Panc1 (cell line): ENCODE measurements at regions not wholly inside any gene's neighbourhood (a gene's known extent, or its start where the extent isn't known, plus 50 kb on each side); places are given as distances from the start of the nearest gene placed in this dataset.
"Not testable (repeated sequence)": the region's sequence is repeated elsewhere in the genome, so short reads cannot be mapped to it uniquely, and the experiment has no call there.

Experiments
- ATAC-seq: fragments of 200-7000 bp; cut with Tn5 transposase; 2 replicates; pipeline ENCODE4 v1.9.1; 2020; ENCODE audit warnings: mild to moderate bottlenecking, moderate library complexity
- BruUV-seq: library from RNA; stranded (reverse); fragments of 400-500 nt; replicated peaks from 2 replicates; lab custom pipeline; 2021; lab: Mats Ljungman, UMichigan
- CTCF ChIA-PET: fragments of 300-600 bp; sonication (Branson Sonifier 250); formaldehyde crosslinking; loops from one replicate; lab custom pipeline; 2022; ENCODE audit warnings: antibody characterized with exemption; lab: Charles Lee
- POLR2A ChIA-PET: fragments of 300-600 bp; sonication (Branson Sonifier 250); formaldehyde crosslinking; loops from one replicate; lab custom pipeline; 2022; ENCODE audit warnings: antibody characterized with exemption; lab: Charles Lee
- DNase-seq: peaks from one replicate; pipeline ENCODE4 v3.0.0-alpha.2; 2010; ENCODE audit warnings: low read depth, low spot score
- H3K27ac ChIP-seq: 2 replicates; pipeline ENCODE4 v1.5.1; 2011; ENCODE audit warnings: mild to moderate bottlenecking, low read length, inconsistent platforms
- H3K27me3 ChIP-seq: fragments of 200-500 bp; sonication (Bioruptor generic); 2 replicates; pipeline ENCODE4 v1.6.0; 2014; ENCODE audit warnings: low read length, inconsistent platforms; ENCODE audit not compliant: control insufficient read depth, insufficient read depth
- H3K36me3 ChIP-seq: fragments of 200-500 bp; sonication (Bioruptor generic); 2 replicates; pipeline ENCODE4 v1.5.1; 2014; ENCODE audit warnings: inconsistent platforms, mild to moderate bottlenecking, low read length, moderate library complexity; ENCODE audit not compliant: control insufficient read depth, insufficient read depth
- H3K4me1 ChIP-seq: 2 replicates; pipeline ENCODE4 v1.5.1; 2011; ENCODE audit warnings: inconsistent platforms, mild to moderate bottlenecking, low read length, moderate library complexity; ENCODE audit not compliant: control insufficient read depth, insufficient read depth
- H3K4me3 ChIP-seq, 2 experiments: 2 replicates each; pipeline ENCODE4 v1.5.1; 2011 to 2012; ENCODE audit warnings: low read depth in 2 of 2, low read length in 2 of 2, mild to moderate bottlenecking in 2 of 2, inconsistent platforms in 1 of 2, moderate library complexity in 1 of 2
- H3K9me3 ChIP-seq: fragments of 200-500 bp; sonication (Bioruptor generic); 2 replicates; pipeline ENCODE4 v1.5.1; 2014; ENCODE audit warnings: low read depth, mild to moderate bottlenecking, inconsistent platforms, low read length, moderate library complexity; ENCODE audit not compliant: control insufficient read depth, insufficient read depth
- POLR2AphosphoS5 ChIP-seq: IDR thresholded peaks from 2 replicates; pipeline ENCODE4 v1.6.1; 2012; ENCODE audit warnings: mild to moderate bottlenecking, low read depth, low read length, moderate library complexity
- SIN3A ChIP-seq: IDR thresholded peaks from 2 replicates; pipeline ENCODE4 v1.6.1; 2012; ENCODE audit warnings: low read depth, mild to moderate bottlenecking, low read length, moderate library complexity, borderline replicate concordance; ENCODE audit not compliant: insufficient read depth
- TCF7L2 ChIP-seq: IDR thresholded peaks from 2 replicates; pipeline ENCODE4 v1.6.1; 2011; ENCODE audit warnings: mild to moderate bottlenecking, low read depth, low read length, inconsistent platforms
- in situ Hi-C: cut with HindIII; loops from 2 replicates; pipeline ENCODE4 v1.10.0; 2016; ENCODE audit warnings: low sequenced_read_pairs, low pct_unique_long_range_greater_than_20kb
- intact Hi-C: fragments of 100-400 bp; cut with micrococcal nuclease; formaldehyde crosslinking; loops from one replicate; pipeline ENCODE4 v1.10.0; 2022; ENCODE audit not compliant: unreplicated experiment
- TF ChIP-seq, protein P1 (sequence below), 2 experiments: IDR thresholded peaks; 2 replicates each; pipeline ENCODE4 v1.6.1; 2011 to 2012; ENCODE audit warnings: low read depth in 2 of 2, control low read depth in 1 of 2, low read length in 1 of 2, mild to moderate bottlenecking in 1 of 2, moderate library complexity in 1 of 2; ENCODE audit not compliant: insufficient read depth in 1 of 2
- TF ChIP-seq, protein P2 (sequence below): fragments of 450-650 bp; IDR thresholded peaks from 2 replicates; pipeline ENCODE4 v1.5.1; 2017; ENCODE audit warnings: mild to moderate bottlenecking

- intact Hi-C loops (no loop called here), in situ Hi-C loops (no loop called here)
- Histone ChIP-seq H3K27me3 (no peaks in the 10 kb centered on the region), H3K4me3 (no peak overlapping the region), H3K9me3 (no peaks in the 10 kb centered on the region), H3K27ac (no peak overlapping the region), H3K36me3 (no peaks in the 10 kb centered on the region), H3K4me1 (no peaks in the 10 kb centered on the region)
- no TSS peak for BruUV-seq
- TF ChIP-seq SIN3A (no peak), TCF7L2 (no peak), POLR2AphosphoS5 (no peak)
- TF ChIP-seq, protein P1, sequence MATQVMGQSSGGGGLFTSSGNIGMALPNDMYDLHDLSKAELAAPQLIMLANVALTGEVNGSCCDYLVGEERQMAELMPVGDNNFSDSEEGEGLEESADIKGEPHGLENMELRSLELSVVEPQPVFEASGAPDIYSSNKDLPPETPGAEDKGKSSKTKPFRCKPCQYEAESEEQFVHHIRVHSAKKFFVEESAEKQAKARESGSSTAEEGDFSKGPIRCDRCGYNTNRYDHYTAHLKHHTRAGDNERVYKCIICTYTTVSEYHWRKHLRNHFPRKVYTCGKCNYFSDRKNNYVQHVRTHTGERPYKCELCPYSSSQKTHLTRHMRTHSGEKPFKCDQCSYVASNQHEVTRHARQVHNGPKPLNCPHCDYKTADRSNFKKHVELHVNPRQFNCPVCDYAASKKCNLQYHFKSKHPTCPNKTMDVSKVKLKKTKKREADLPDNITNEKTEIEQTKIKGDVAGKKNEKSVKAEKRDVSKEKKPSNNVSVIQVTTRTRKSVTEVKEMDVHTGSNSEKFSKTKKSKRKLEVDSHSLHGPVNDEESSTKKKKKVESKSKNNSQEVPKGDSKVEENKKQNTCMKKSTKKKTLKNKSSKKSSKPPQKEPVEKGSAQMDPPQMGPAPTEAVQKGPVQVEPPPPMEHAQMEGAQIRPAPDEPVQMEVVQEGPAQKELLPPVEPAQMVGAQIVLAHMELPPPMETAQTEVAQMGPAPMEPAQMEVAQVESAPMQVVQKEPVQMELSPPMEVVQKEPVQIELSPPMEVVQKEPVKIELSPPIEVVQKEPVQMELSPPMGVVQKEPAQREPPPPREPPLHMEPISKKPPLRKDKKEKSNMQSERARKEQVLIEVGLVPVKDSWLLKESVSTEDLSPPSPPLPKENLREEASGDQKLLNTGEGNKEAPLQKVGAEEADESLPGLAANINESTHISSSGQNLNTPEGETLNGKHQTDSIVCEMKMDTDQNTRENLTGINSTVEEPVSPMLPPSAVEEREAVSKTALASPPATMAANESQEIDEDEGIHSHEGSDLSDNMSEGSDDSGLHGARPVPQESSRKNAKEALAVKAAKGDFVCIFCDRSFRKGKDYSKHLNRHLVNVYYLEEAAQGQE (IDR thresholded peaks at IDR 0.05; ENCODE audit: insufficient read depth in 1 of 2, low read depth in 2 of 2, low read length in 1 of 2), result no peak
- TF ChIP-seq, protein P2, sequence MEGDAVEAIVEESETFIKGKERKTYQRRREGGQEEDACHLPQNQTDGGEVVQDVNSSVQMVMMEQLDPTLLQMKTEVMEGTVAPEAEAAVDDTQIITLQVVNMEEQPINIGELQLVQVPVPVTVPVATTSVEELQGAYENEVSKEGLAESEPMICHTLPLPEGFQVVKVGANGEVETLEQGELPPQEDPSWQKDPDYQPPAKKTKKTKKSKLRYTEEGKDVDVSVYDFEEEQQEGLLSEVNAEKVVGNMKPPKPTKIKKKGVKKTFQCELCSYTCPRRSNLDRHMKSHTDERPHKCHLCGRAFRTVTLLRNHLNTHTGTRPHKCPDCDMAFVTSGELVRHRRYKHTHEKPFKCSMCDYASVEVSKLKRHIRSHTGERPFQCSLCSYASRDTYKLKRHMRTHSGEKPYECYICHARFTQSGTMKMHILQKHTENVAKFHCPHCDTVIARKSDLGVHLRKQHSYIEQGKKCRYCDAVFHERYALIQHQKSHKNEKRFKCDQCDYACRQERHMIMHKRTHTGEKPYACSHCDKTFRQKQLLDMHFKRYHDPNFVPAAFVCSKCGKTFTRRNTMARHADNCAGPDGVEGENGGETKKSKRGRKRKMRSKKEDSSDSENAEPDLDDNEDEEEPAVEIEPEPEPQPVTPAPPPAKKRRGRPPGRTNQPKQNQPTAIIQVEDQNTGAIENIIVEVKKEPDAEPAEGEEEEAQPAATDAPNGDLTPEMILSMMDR, result no peak
- CTCF ChIA-PET, result no interaction called here
- no peak for DNase-seq
- POLR2A ChIA-PET, result no interaction called here
- ATAC-seq, result no peak
Measured at GRCh38 chr9:78441822-78442431, 145.0 kb downstream of the PSAT1 start.

DNA sequence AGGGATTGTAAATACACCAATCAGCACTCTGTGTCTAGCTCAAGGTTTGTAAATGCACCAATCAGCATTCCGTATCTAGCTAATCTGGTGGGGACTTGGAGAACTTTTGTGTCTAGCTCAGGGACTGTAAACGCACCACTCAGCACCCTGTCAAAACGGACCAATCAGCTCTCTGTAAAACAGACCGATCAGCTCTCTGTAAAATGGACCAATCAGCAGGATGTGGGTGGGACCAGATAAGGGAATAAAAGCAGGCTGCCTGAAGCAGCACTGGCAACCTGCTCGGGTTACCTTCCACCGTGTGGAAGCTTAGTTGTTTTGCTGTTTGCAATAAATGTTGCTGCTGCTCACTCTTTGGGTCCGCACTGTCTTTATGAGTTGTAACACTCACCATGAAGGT is 145.7 kb downstream of the PSAT1 start:
- DNase-seq, CTCF ChIA-PET, BruUV-seq, in situ Hi-C loops, H3K27me3 ChIP-seq, H3K36me3 ChIP-seq, H3K27ac ChIP-seq, POLR2A ChIA-PET, H3K9me3 ChIP-seq, H3K4me1 ChIP-seq, H3K4me3 ChIP-seq, ATAC-seq, intact Hi-C loops: not testable (repeated sequence)

DNA sequence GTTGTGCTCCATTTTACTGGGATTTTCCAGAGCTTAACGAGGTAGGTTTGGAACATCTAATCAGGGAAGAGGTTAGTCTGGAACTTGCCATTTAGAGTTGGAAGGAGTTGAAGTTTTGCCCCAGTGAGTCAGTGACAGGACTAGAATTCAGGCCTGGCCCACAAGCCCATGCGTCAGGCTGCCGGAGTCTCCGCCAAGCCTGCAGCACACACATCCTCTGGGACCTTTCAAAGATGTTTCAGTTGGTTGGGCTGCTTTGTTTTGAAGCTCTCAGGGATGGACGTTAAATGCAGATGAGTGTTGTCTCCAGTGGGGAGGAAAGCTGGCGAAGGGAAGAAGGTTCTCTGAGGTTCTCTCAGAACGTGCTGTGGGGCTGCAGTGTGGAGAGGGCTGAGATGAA is 147.0 kb downstream of the PSAT1 start:
- Histone ChIP-seq H3K27me3 (no peaks in the 10 kb centered on the region), H3K9me3 (no peaks in the 10 kb centered on the region), H3K4me1 (no peaks in the 10 kb centered on the region), H3K27ac (no peak overlapping the region), H3K4me3 (no peak overlapping the region), H3K36me3 (no peaks in the 10 kb centered on the region)
- no peak for DNase-seq
- no TSS peak for BruUV-seq
- in situ Hi-C loops, result no loop called here
- ATAC-seq, result no peak
- TF ChIP-seq TCF7L2, result no peak
- no peak for TF ChIP-seq POLR2AphosphoS5
- TF ChIP-seq, protein P1 (IDR thresholded peaks at IDR 0.05; ENCODE audit: insufficient read depth in 1 of 2, low read depth in 2 of 2, low read length in 1 of 2), result no peak
- ChIA-PET POLR2A (no interaction called here), CTCF (interaction anchor here (0.6 kb wide), 1 partner anchor 120 kb away, joined by 3 read pairs; no protein-coding TSS in a partner anchor)
- intact Hi-C loops, result no loop called here
